H1 (cell line): ENCODE measurements at regions not wholly inside any gene's neighbourhood (a gene's known extent, or its start where the extent isn't known, plus 50 kb on each side); places are given as distances from the start of the nearest gene placed in this dataset.

ENCODE experiments used
- CTCF ChIA-PET: fragments of 300-600 bp; sonication (Branson Sonifier 250); formaldehyde crosslinking; loops from one replicate; lab custom pipeline; 2021; ENCODE audit not compliant: partially characterized antibody; lab: Charles Lee
- POLR2A ChIA-PET: fragments of 300-600 bp; sonication (Branson Sonifier 250); formaldehyde crosslinking; loops from one replicate; lab custom pipeline; 2021; ENCODE audit warnings: inconsistent platforms; ENCODE audit not compliant: partially characterized antibody; lab: Charles Lee
- DNase-seq, 2 experiments: peaks; one replicate each; pipeline versions ENCODE4 v3.0.0 to v3.0.0-alpha.2; 2010 to 2022; ENCODE audit warnings: low spot score in 2 of 2, low read depth in 1 of 2, mixed read lengths in 1 of 2
- FAIRE-seq: peaks from 2 replicates; lab custom pipeline; 2011; peaks lifted over from hg19 to GRCh38; lab: Jason Lieb, UNC
- H2AFZ ChIP-seq: 2 replicates; pipeline ENCODE4 v1.8.1; 2012; ENCODE audit warnings: low read length, inconsistent platforms
- H2AK5ac ChIP-seq: 2 replicates; pipeline ENCODE4 v1.6.1; 2013; ENCODE audit warnings: low read depth, low read length
- H2BK120ac ChIP-seq: replicated peaks from 2 replicates; pipeline ENCODE3; 2013; ENCODE audit warnings: low read depth, low read length, inconsistent platforms
- H2BK12ac ChIP-seq: 2 replicates; pipeline ENCODE4 v1.6.1; 2013; ENCODE audit warnings: low read depth, low read length
- H2BK15ac ChIP-seq: 2 replicates; pipeline ENCODE4 v1.6.1; 2013; ENCODE audit warnings: low read length
- H2BK20ac ChIP-seq: 2 replicates; pipeline ENCODE4 v1.6.1; 2013; ENCODE audit warnings: low read length
- H2BK5ac ChIP-seq: 2 replicates; pipeline ENCODE4 v1.6.1; 2013; ENCODE audit warnings: low read depth, low read length
- H3K14ac ChIP-seq: 2 replicates; pipeline ENCODE4 v1.6.1; 2013; ENCODE audit warnings: inconsistent platforms; ENCODE audit not compliant: insufficient read length
- H3K18ac ChIP-seq: 2 replicates; pipeline ENCODE4 v1.6.1; 2013; ENCODE audit warnings: low read length; ENCODE audit errors: extremely low read depth
- H3K23ac ChIP-seq: 2 replicates; pipeline ENCODE4 v1.6.1; 2013; ENCODE audit warnings: inconsistent platforms; ENCODE audit not compliant: insufficient read length
- H3K23me2 ChIP-seq: 2 replicates; pipeline ENCODE4 v1.6.1; 2013; ENCODE audit warnings: low read depth, low read length
- H3K27ac ChIP-seq: 2 replicates; pipeline ENCODE4 v1.6.1; 2011; ENCODE audit warnings: low read depth, low read length, inconsistent platforms
- H3K27me3 ChIP-seq, 4 experiments: replicated peaks in 1 of 4; 1 replicate in 1 of 4; 2 replicates in 3 of 4; pipeline versions ENCODE4 v1.6.1 to v1.8.1; 2011 to 2013; ENCODE audit warnings: low read length in 3 of 4, mild to moderate bottlenecking in 3 of 4, inconsistent platforms in 2 of 4, mixed read lengths in 2 of 4, moderate library complexity in 1 of 4; ENCODE audit not compliant: control insufficient read depth in 3 of 4, insufficient read depth in 3 of 4; ENCODE audit errors: extremely low read depth in 1 of 4
- H3K36me3 ChIP-seq, 4 experiments: 2 replicates each; pipeline versions ENCODE4 v1.6.1 to v1.8.1; 2011 to 2013; ENCODE audit warnings: mild to moderate bottlenecking in 4 of 4, low read length in 3 of 4, moderate library complexity in 2 of 4, control low read depth in 1 of 4, inconsistent platforms in 1 of 4; ENCODE audit not compliant: insufficient read depth in 4 of 4, control insufficient read depth in 2 of 4
- H3K4ac ChIP-seq: replicated peaks from 2 replicates; pipeline ENCODE3; 2013; ENCODE audit warnings: low read length, low read depth, mixed read lengths, inconsistent platforms; ENCODE audit not compliant: insufficient read length
- H3K4me1 ChIP-seq, 4 experiments: replicated peaks in 1 of 4; 1 replicate in 1 of 4; 2 replicates in 3 of 4; pipeline versions ENCODE4 v1.6.1 to v1.8.1; 2011 to 2013; ENCODE audit warnings: low read length in 3 of 4, inconsistent platforms in 2 of 4, mixed read lengths in 1 of 4; ENCODE audit not compliant: insufficient read depth in 4 of 4, control insufficient read depth in 3 of 4
- H3K4me2 ChIP-seq, 2 experiments: 2 replicates each; pipeline versions ENCODE4 v1.6.1 to v1.8.1; 2011 to 2013; ENCODE audit warnings: low read depth in 2 of 2, low read length in 2 of 2, control low read depth in 1 of 2, inconsistent platforms in 1 of 2, mild to moderate bottlenecking in 1 of 2; ENCODE audit not compliant: insufficient read depth in 1 of 2
- H3K4me3 ChIP-seq, 4 experiments: fragments of 200-600, 300-600 bp in 1 of 4; sonication (generic), shearing (Covaris generic), sonication (Bioruptor Twin) in 1 of 4; 2 replicates each; pipeline versions ENCODE4 v1.5.1 to v1.8.1; 2011 to 2016; ENCODE audit warnings: low read length in 4 of 4, low read depth in 3 of 4, control low read depth in 2 of 4, inconsistent platforms in 2 of 4, mild to moderate bottlenecking in 2 of 4, mixed read lengths in 1 of 4, moderate library complexity in 1 of 4; ENCODE audit not compliant: insufficient read depth in 2 of 4; ENCODE audit errors: extremely low read depth in 1 of 4
- H3K56ac ChIP-seq: replicated peaks from 2 replicates; pipeline ENCODE3; 2013; ENCODE audit warnings: low read depth, mild to moderate bottlenecking, mixed read lengths, low read length, inconsistent platforms; ENCODE audit not compliant: insufficient read length
- H3K79me1 ChIP-seq: 2 replicates; pipeline ENCODE4 v1.6.1; 2013; ENCODE audit warnings: low read depth, low read length, control low read depth
- H3K79me2 ChIP-seq, 2 experiments: 2 replicates each; pipeline versions ENCODE4 v1.6.1 to v1.8.1; 2012 to 2013; ENCODE audit warnings: low read length in 2 of 2, mild to moderate bottlenecking in 2 of 2, inconsistent platforms in 1 of 2; ENCODE audit not compliant: insufficient read depth in 2 of 2, control insufficient read depth in 1 of 2
- H3K9ac ChIP-seq, 4 experiments: replicated peaks in 1 of 4; 1 replicate in 1 of 4; 2 replicates in 3 of 4; pipeline versions ENCODE4 v1.6.1 to v1.8.1; 2011 to 2013; ENCODE audit warnings: low read depth in 3 of 4, low read length in 3 of 4, control low read depth in 2 of 4, mild to moderate bottlenecking in 2 of 4, moderate library complexity in 2 of 4, inconsistent platforms in 1 of 4; ENCODE audit errors: extremely low read depth in 1 of 4
- H3K9me3 ChIP-seq, 2 experiments: 2 replicates each; pipeline versions ENCODE4 v1.6.1 to v1.8.1; 2012 to 2013; ENCODE audit warnings: mild to moderate bottlenecking in 2 of 2, moderate library complexity in 2 of 2, control low read depth in 1 of 2, inconsistent platforms in 1 of 2, low read depth in 1 of 2, low read length in 1 of 2, mixed read lengths in 1 of 2; ENCODE audit not compliant: insufficient read depth in 2 of 2
- H4K20me1 ChIP-seq, 2 experiments: replicated peaks in 1 of 2; 2 replicates each; pipeline versions ENCODE3 to v1.8.1; 2011 to 2013; ENCODE audit warnings: inconsistent platforms in 2 of 2, low read length in 2 of 2, mild to moderate bottlenecking in 1 of 2; ENCODE audit not compliant: insufficient read depth in 2 of 2, control insufficient read depth in 1 of 2
- H4K5ac ChIP-seq: 2 replicates; pipeline ENCODE4 v1.6.1; 2013; ENCODE audit warnings: low read length, low read depth, mixed read lengths, inconsistent platforms; ENCODE audit not compliant: insufficient read length
- H4K8ac ChIP-seq: 2 replicates; pipeline ENCODE4 v1.8.0; 2013; ENCODE audit warnings: mild to moderate bottlenecking, moderate library complexity, low read length, inconsistent platforms; ENCODE audit not compliant: insufficient read depth; ENCODE audit errors: extremely low read depth
- H4K91ac ChIP-seq: replicated peaks from 2 replicates; pipeline ENCODE3; 2013; ENCODE audit warnings: low read length, mixed read lengths, inconsistent platforms; ENCODE audit not compliant: insufficient read length
- ATF3 ChIP-seq: IDR thresholded peaks from 2 replicates; pipeline ENCODE4 v1.6.1; 2011; ENCODE audit warnings: low read depth, mild to moderate bottlenecking, low read length; ENCODE audit not compliant: insufficient read depth
- NANOG ChIP-seq: IDR thresholded peaks from 2 replicates; pipeline ENCODE4 v1.6.1; 2011; ENCODE audit warnings: low read length, low read depth, mild to moderate bottlenecking, inconsistent platforms; ENCODE audit not compliant: insufficient read depth, poor library complexity, severe bottlenecking
- RAD21 ChIP-seq, 2 experiments: IDR thresholded peaks in 1 of 2; conservative IDR thresholded peaks in 1 of 2; 2 replicates each; pipeline ENCODE4 v1.6.1; 2011; ENCODE audit warnings: low read depth in 2 of 2, low read length in 2 of 2, improper control_type of control experiment in 1 of 2, inconsistent platforms in 1 of 2, mild to moderate bottlenecking in 1 of 2, moderate library complexity in 1 of 2
- WGBS, 2 experiments: shearing (Covaris generic) in 1 of 2; methylation state at CpG; one replicate each; pipeline versions ENCODE4 v1.1.6 to v1.1.7; 2013 to 2015; ENCODE audit warnings: low lambda C conversion rate in 2 of 2, mixed read lengths in 2 of 2, inconsistent platforms in 1 of 2, low coverage in 1 of 2, missing lambda C conversion rate in 1 of 2; ENCODE audit not compliant: insufficient replicate concordance in 2 of 2, insufficient coverage in 1 of 2, insufficient read length in 1 of 2; ENCODE audit errors: extremely low coverage in 1 of 2, missing lambda C conversion rate in 1 of 2; 5-methylcytosine and 5-hydroxymethylcytosine counted together

- no peaks in the 10 kb centered on the region for H3K79me2 ChIP-seq
- H3K14ac ChIP-seq, result no peak overlapping the region
- WGBS, 2 experiments, result 98% methylated on average over 3 of the region's 3 CpGs; no CpG with 5 or more reads in 1 of the 2 experiments
- CTCF ChIA-PET, result no interaction called here
- H3K18ac ChIP-seq, result no peak overlapping the region
- no peak overlapping the region for H3K23ac ChIP-seq
- no peak overlapping the region for H2BK120ac ChIP-seq
- no peak overlapping the region for H2BK15ac ChIP-seq
- no peak overlapping the region for H3K4me2 ChIP-seq
- no peaks in the 10 kb centered on the region for H4K20me1 ChIP-seq
- TF ChIP-seq ATF3 (no peak), NANOG (no peak), RAD21 (IDR thresholded peaks at IDR 0.05 in 1 of 2, conservative IDR thresholded peaks at IDR 0.05 in 1 of 2; ENCODE audit: low read depth in 2 of 2, low read length in 2 of 2) (no peak)
- H3K79me1 ChIP-seq, result no peaks in the 10 kb centered on the region
- no peaks in the 10 kb centered on the region for H3K27me3 ChIP-seq
- H3K4me1 ChIP-seq, result no peaks in the 10 kb centered on the region
- no peak overlapping the region for H2BK5ac ChIP-seq
- FAIRE-seq (no peak), DNase-seq (no peak)
- no peaks in the 10 kb centered on the region for H3K23me2 ChIP-seq
- H3K27ac ChIP-seq, result no peak overlapping the region
- no peaks in the 10 kb centered on the region for H3K9me3 ChIP-seq
- H2BK20ac ChIP-seq, result no peak overlapping the region
- no peak overlapping the region for H4K8ac ChIP-seq
- H3K56ac ChIP-seq, result no peak overlapping the region
- H3K4ac ChIP-seq, result no peak overlapping the region
- no peak overlapping the region for H2AFZ ChIP-seq
- no peak overlapping the region for H3K4me3 ChIP-seq
- H4K5ac ChIP-seq, result no peak overlapping the region
- POLR2A ChIA-PET, result no interaction called here
- H2BK12ac ChIP-seq, result no peak overlapping the region
- no peaks in the 10 kb centered on the region for H3K36me3 ChIP-seq
- no peak overlapping the region for H2AK5ac ChIP-seq
- H4K91ac ChIP-seq, result no peak overlapping the region
- no peak overlapping the region for H3K9ac ChIP-seq
Observed at GRCh38 chr20:22924949-22925612, 110.0 kb upstream of the SSTR4 start.
